Fibroblast of skin of right quadriceps (primary cell): ENCODE measurements at regions not wholly inside any gene's neighbourhood (a gene's known extent, or its start where the extent isn't known, plus 50 kb on each side); places are given as distances from the start of the nearest gene placed in this dataset.

Experiments
- DNase-seq: peaks from one replicate; pipeline ENCODE4 v3.0.0-alpha.2; 2013

DNA sequence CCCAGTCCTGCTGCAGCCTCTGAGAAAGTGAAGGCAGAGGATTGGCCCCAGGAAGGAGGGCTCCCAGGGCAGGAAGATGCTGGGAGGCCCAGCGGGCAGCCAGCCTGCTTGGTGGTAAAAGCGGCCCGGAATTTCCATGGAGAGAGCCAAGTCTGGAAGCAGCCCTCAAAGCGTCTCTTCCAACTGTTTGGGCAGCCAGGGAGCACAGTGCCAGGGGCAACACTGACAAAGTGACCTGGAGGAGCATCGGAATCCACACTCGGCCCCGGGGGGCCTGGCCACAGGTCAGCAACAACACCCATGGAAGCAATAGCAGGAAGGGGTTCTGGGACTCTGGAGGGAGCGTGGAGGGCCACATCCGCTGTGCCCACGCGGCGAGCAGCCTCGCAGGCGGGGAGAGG is 63.2 kb upstream of the FGFR2 start:
- no peak for DNase-seq

DNA sequence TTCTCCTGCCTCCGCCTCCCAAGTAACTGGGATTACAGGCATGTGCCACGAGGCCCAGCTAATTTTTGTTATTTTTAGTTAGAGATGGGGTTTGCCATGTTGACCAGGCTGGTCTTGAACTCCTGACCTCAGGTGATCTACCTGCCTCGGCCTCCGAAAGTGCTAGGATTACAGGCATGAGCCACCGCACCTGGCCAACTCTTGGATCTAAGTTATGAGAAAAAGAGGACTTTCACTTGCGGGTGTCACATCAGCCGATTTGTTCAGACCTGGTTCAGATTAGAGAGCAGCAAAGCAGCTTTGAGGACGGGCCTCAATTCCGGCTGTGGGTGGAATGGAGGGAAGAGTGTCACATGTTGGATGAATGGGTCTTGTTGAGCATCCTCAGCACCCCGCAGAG is 61.0 kb upstream of the FGFR2 start:
- DNase-seq = no peak

DNA sequence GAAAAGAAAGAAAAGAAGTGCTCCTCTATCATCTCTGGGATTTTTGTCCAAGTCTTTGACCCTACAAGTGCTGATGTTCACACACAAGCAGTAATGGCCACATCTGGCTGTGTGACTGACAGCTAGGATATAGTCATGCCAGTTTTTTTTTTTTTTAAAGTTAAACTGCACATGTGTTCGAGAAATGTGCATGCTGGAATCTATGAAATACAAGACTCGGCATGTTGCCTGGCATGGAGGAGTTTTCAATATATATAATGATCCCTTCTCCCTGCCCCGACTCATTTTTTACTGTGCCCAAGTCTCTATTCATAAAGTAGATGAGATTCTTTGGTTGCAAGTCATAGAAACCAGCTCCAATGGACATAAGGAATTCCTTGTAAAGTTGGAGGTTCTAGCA is 60.4 kb upstream of the FGFR2 start:
- DNase-seq = no peak

DNA sequence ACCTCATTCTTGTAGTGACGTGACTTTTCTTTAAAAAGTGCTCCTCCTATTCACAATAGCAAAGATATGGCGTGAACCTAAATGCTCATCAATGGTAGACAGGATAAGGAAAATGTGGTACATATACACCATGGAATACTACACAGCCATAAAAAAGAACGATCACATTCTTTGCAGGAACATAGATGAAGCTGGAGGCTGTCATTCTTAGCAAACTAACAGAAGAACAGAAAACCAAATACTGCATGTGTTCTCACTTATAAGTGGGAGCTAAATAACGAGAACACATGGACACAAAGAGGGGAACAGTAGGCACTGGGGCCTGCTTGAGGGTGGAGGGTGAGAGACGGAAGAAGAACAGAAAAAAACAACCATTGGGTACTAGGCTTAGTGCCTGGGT is 59.9 kb upstream of the FGFR2 start:
- no peak for DNase-seq

DNA sequence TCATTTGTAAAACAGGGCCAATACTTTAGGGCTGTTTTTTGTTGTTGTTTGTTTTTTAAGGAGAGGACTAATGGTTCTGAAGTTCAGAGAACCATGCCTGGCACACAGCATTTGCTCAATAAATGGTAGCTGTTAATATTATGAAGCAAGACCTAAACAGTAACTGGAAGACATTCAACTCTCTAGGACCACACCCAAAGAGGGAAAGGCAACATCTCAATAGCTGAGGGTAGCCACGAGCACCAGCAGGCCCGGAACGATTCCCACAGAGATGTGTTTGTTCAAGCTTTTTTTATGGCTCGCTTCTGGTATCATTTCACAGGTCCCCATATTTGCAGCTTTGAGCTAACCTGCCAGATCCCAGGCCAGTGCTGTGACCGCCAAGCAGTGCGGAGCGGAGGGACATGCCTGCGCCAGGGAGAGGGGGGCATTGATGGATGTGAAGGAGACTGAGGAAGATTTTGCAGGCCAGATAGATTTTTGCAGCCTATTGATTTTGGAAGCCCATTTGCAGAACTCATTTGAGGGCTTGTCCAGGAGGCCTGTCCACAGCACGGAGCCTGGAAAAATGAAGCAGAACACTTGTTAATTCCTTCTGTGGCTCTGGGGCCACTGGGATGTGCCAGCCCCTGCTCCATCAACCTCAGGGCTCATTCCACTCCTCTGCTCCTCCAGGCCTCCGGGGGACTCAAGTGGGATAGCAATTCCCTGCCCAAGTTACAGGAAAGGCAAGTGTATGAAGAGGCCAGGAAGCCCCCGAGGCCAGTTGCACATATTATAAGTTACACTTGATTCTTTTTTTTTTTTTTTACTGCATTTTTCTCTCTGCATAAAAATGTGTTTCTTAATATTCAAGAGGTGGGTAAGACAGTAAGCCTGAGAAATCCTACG is 57.3 kb upstream of the FGFR2 start:
- no peak for DNase-seq

DNA sequence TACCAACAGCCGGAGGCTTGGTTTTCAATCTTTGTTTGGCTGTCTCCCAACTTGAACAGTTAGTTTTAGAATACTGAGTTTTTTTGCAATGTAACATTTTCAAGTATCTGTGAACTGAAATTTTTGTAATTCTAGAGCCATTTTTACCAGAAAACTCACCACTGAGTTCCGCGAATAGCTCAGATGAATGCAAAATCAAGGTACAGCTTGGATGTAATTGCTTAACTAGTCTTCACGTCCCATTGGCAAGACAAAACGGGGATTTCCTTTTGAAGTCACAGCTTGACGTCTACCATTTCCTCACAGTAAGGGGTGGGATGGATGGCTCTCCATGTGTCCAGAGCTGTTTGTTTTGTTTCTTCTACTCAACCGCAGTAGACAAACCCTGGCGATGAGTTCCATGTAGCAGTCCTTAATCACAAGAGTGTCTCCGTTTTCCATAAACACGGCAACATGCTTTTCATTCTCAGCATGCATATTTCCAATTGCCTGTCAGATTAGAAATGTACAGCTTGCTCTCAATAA is 55.8 kb upstream of the FGFR2 start:
- DNase-seq = no peak

DNA sequence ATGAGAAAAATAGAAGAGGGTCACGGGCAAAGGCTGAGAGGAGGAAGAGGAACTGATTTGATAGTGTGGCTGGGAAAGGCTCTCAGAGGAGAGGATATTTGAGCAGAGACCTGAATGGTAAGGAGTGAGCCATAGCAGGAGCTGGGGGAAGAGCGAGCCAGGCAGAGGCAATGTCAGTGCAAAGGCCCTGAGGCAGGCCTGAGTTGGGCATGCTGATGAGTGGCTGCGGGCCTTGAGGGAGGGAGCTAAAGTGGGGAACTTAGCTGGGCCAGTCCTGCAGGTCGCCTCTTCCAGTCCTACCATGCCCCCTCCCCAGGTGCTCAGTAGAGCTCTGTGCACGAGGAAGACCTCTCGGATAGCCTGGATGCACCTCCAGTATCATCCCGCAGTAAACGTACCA is 55.4 kb upstream of the FGFR2 start:
- no peak for DNase-seq

DNA sequence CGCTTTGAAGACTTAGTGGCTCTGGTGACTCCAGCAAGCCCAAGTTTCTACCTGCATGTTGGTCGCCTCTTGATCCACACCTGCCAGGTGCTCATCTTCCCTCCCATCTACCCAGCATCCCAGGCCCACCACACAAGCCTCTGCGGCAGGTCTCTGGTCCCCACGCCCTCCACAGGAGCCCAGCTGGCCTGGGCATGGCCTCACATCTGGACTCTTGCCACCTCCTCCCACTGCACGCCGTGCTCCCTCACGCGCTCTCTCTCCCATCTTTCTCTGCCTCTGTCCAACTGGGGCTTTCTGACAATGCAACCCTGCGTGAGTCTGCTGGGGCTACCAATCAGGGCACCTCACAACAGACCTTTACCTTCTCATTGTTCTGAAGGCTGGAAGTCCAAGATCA is 50.2 kb upstream of the FGFR2 start:
- no peak for DNase-seq

DNA sequence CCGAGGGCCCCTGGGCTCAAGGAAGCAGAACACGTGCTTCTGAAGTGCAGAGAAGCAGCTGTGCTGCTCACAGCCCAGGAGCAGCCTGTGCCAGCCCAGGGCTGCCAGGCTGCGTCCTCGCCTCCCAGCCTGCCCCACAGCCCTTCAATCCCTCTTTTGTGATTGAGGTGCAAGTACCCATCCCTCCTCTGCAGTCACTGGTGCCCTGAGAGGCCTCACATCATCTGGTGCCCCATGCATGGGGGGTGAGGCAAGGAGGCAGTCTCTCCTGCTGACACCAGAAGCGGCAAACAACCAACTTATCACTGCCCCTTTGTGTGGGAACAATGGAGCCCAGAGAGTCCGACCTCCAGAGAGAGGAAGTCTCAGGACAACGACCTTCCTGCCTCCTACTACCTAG is 49.8 kb upstream of the FGFR2 start:
- DNase-seq = no peak
